H1 (cell line): ENCODE measurements at regions not wholly inside any gene's neighbourhood (a gene's known extent, or its start where the extent isn't known, plus 50 kb on each side); places are given as distances from the start of the nearest gene placed in this dataset.
"Not testable (repeated sequence)": the region's sequence is repeated elsewhere in the genome, so short reads cannot be mapped to it uniquely, and the experiment has no call there.

Experiments
- CTCF ChIA-PET: fragments of 300-600 bp; sonication (Branson Sonifier 250); formaldehyde crosslinking; loops from one replicate; lab custom pipeline; 2021; ENCODE audit not compliant: partially characterized antibody; lab: Charles Lee
- POLR2A ChIA-PET: fragments of 300-600 bp; sonication (Branson Sonifier 250); formaldehyde crosslinking; loops from one replicate; lab custom pipeline; 2021; ENCODE audit warnings: inconsistent platforms; ENCODE audit not compliant: partially characterized antibody; lab: Charles Lee
- DNase-seq, 2 experiments: peaks; one replicate each; pipeline versions ENCODE4 v3.0.0 to v3.0.0-alpha.2; 2010 to 2022; ENCODE audit warnings: low spot score in 2 of 2, low read depth in 1 of 2, mixed read lengths in 1 of 2
- FAIRE-seq: peaks from 2 replicates; lab custom pipeline; 2011; peaks lifted over from hg19 to GRCh38; lab: Jason Lieb, UNC
- H2AFZ ChIP-seq: 2 replicates; pipeline ENCODE4 v1.8.1; 2012; ENCODE audit warnings: low read length, inconsistent platforms
- H2AK5ac ChIP-seq: 2 replicates; pipeline ENCODE4 v1.6.1; 2013; ENCODE audit warnings: low read depth, low read length
- H2BK120ac ChIP-seq: replicated peaks from 2 replicates; pipeline ENCODE3; 2013; ENCODE audit warnings: low read depth, low read length, inconsistent platforms
- H2BK12ac ChIP-seq: 2 replicates; pipeline ENCODE4 v1.6.1; 2013; ENCODE audit warnings: low read depth, low read length
- H2BK15ac ChIP-seq: 2 replicates; pipeline ENCODE4 v1.6.1; 2013; ENCODE audit warnings: low read length
- H2BK20ac ChIP-seq: 2 replicates; pipeline ENCODE4 v1.6.1; 2013; ENCODE audit warnings: low read length
- H2BK5ac ChIP-seq: 2 replicates; pipeline ENCODE4 v1.6.1; 2013; ENCODE audit warnings: low read depth, low read length
- H3K14ac ChIP-seq: 2 replicates; pipeline ENCODE4 v1.6.1; 2013; ENCODE audit warnings: inconsistent platforms; ENCODE audit not compliant: insufficient read length
- H3K18ac ChIP-seq: 2 replicates; pipeline ENCODE4 v1.6.1; 2013; ENCODE audit warnings: low read length; ENCODE audit errors: extremely low read depth
- H3K23ac ChIP-seq: 2 replicates; pipeline ENCODE4 v1.6.1; 2013; ENCODE audit warnings: inconsistent platforms; ENCODE audit not compliant: insufficient read length
- H3K23me2 ChIP-seq: 2 replicates; pipeline ENCODE4 v1.6.1; 2013; ENCODE audit warnings: low read depth, low read length
- H3K27ac ChIP-seq: 2 replicates; pipeline ENCODE4 v1.6.1; 2011; ENCODE audit warnings: low read depth, low read length, inconsistent platforms
- H3K27me3 ChIP-seq, 4 experiments: replicated peaks in 1 of 4; 1 replicate in 1 of 4; 2 replicates in 3 of 4; pipeline versions ENCODE4 v1.6.1 to v1.8.1; 2011 to 2013; ENCODE audit warnings: low read length in 3 of 4, mild to moderate bottlenecking in 3 of 4, inconsistent platforms in 2 of 4, mixed read lengths in 2 of 4, moderate library complexity in 1 of 4; ENCODE audit not compliant: control insufficient read depth in 3 of 4, insufficient read depth in 3 of 4; ENCODE audit errors: extremely low read depth in 1 of 4
- H3K36me3 ChIP-seq, 4 experiments: 2 replicates each; pipeline versions ENCODE4 v1.6.1 to v1.8.1; 2011 to 2013; ENCODE audit warnings: mild to moderate bottlenecking in 4 of 4, low read length in 3 of 4, moderate library complexity in 2 of 4, control low read depth in 1 of 4, inconsistent platforms in 1 of 4; ENCODE audit not compliant: insufficient read depth in 4 of 4, control insufficient read depth in 2 of 4
- H3K4ac ChIP-seq: replicated peaks from 2 replicates; pipeline ENCODE3; 2013; ENCODE audit warnings: low read length, low read depth, mixed read lengths, inconsistent platforms; ENCODE audit not compliant: insufficient read length
- H3K4me1 ChIP-seq, 4 experiments: replicated peaks in 1 of 4; 1 replicate in 1 of 4; 2 replicates in 3 of 4; pipeline versions ENCODE4 v1.6.1 to v1.8.1; 2011 to 2013; ENCODE audit warnings: low read length in 3 of 4, inconsistent platforms in 2 of 4, mixed read lengths in 1 of 4; ENCODE audit not compliant: insufficient read depth in 4 of 4, control insufficient read depth in 3 of 4
- H3K4me2 ChIP-seq, 2 experiments: 2 replicates each; pipeline versions ENCODE4 v1.6.1 to v1.8.1; 2011 to 2013; ENCODE audit warnings: low read depth in 2 of 2, low read length in 2 of 2, control low read depth in 1 of 2, inconsistent platforms in 1 of 2, mild to moderate bottlenecking in 1 of 2; ENCODE audit not compliant: insufficient read depth in 1 of 2
- H3K4me3 ChIP-seq, 4 experiments: fragments of 200-600, 300-600 bp in 1 of 4; sonication (generic), shearing (Covaris generic), sonication (Bioruptor Twin) in 1 of 4; 2 replicates each; pipeline versions ENCODE4 v1.5.1 to v1.8.1; 2011 to 2016; ENCODE audit warnings: low read length in 4 of 4, low read depth in 3 of 4, control low read depth in 2 of 4, inconsistent platforms in 2 of 4, mild to moderate bottlenecking in 2 of 4, mixed read lengths in 1 of 4, moderate library complexity in 1 of 4; ENCODE audit not compliant: insufficient read depth in 2 of 4; ENCODE audit errors: extremely low read depth in 1 of 4
- H3K56ac ChIP-seq: replicated peaks from 2 replicates; pipeline ENCODE3; 2013; ENCODE audit warnings: low read depth, mild to moderate bottlenecking, mixed read lengths, low read length, inconsistent platforms; ENCODE audit not compliant: insufficient read length
- H3K79me1 ChIP-seq: 2 replicates; pipeline ENCODE4 v1.6.1; 2013; ENCODE audit warnings: low read depth, low read length, control low read depth
- H3K79me2 ChIP-seq, 2 experiments: 2 replicates each; pipeline versions ENCODE4 v1.6.1 to v1.8.1; 2012 to 2013; ENCODE audit warnings: low read length in 2 of 2, mild to moderate bottlenecking in 2 of 2, inconsistent platforms in 1 of 2; ENCODE audit not compliant: insufficient read depth in 2 of 2, control insufficient read depth in 1 of 2
- H3K9ac ChIP-seq, 4 experiments: replicated peaks in 1 of 4; 1 replicate in 1 of 4; 2 replicates in 3 of 4; pipeline versions ENCODE4 v1.6.1 to v1.8.1; 2011 to 2013; ENCODE audit warnings: low read depth in 3 of 4, low read length in 3 of 4, control low read depth in 2 of 4, mild to moderate bottlenecking in 2 of 4, moderate library complexity in 2 of 4, inconsistent platforms in 1 of 4; ENCODE audit errors: extremely low read depth in 1 of 4
- H3K9me3 ChIP-seq, 2 experiments: 2 replicates each; pipeline versions ENCODE4 v1.6.1 to v1.8.1; 2012 to 2013; ENCODE audit warnings: mild to moderate bottlenecking in 2 of 2, moderate library complexity in 2 of 2, control low read depth in 1 of 2, inconsistent platforms in 1 of 2, low read depth in 1 of 2, low read length in 1 of 2, mixed read lengths in 1 of 2; ENCODE audit not compliant: insufficient read depth in 2 of 2
- H4K20me1 ChIP-seq, 2 experiments: replicated peaks in 1 of 2; 2 replicates each; pipeline versions ENCODE3 to v1.8.1; 2011 to 2013; ENCODE audit warnings: inconsistent platforms in 2 of 2, low read length in 2 of 2, mild to moderate bottlenecking in 1 of 2; ENCODE audit not compliant: insufficient read depth in 2 of 2, control insufficient read depth in 1 of 2
- H4K5ac ChIP-seq: 2 replicates; pipeline ENCODE4 v1.6.1; 2013; ENCODE audit warnings: low read length, low read depth, mixed read lengths, inconsistent platforms; ENCODE audit not compliant: insufficient read length
- H4K8ac ChIP-seq: 2 replicates; pipeline ENCODE4 v1.8.0; 2013; ENCODE audit warnings: mild to moderate bottlenecking, moderate library complexity, low read length, inconsistent platforms; ENCODE audit not compliant: insufficient read depth; ENCODE audit errors: extremely low read depth
- H4K91ac ChIP-seq: replicated peaks from 2 replicates; pipeline ENCODE3; 2013; ENCODE audit warnings: low read length, mixed read lengths, inconsistent platforms; ENCODE audit not compliant: insufficient read length
- WGBS, 2 experiments: shearing (Covaris generic) in 1 of 2; methylation state at CpG; one replicate each; pipeline versions ENCODE4 v1.1.6 to v1.1.7; 2013 to 2015; ENCODE audit warnings: low lambda C conversion rate in 2 of 2, mixed read lengths in 2 of 2, inconsistent platforms in 1 of 2, low coverage in 1 of 2, missing lambda C conversion rate in 1 of 2; ENCODE audit not compliant: insufficient replicate concordance in 2 of 2, insufficient coverage in 1 of 2, insufficient read length in 1 of 2; ENCODE audit errors: extremely low coverage in 1 of 2, missing lambda C conversion rate in 1 of 2; 5-methylcytosine and 5-hydroxymethylcytosine counted together

DNA sequence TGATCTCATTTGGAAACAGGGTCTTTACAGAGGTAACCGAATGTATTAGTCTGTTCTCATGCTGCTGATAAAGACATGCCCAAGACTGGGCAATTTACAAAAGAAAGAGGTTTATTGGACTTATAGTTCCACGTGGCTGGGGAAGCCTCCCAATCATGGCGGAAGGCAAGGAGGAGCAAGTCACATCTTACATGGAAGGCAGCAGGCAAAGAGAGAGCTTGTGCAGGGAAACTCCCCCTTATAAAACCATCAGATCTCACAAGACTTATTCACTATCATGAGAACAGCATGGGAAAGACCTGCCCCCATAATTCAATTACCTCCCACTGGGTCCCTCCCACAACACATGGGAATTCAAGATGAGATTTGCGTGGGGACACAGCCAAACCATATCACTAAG is 171.8 kb upstream of the ID2 start:
- not testable (repeated sequence) for H2BK12ac ChIP-seq, H4K20me1 ChIP-seq, H2BK120ac ChIP-seq

More for the DNA sequence above, 171.8 kb upstream of the ID2 start:
- H3K9ac ChIP-seq, H3K27ac ChIP-seq, CTCF ChIA-PET, H3K4me1 ChIP-seq, H4K8ac ChIP-seq, H3K4me3 ChIP-seq, H2AFZ ChIP-seq, FAIRE-seq, H3K56ac ChIP-seq, H4K5ac ChIP-seq, H3K36me3 ChIP-seq, H3K79me2 ChIP-seq, H4K91ac ChIP-seq, DNase-seq, POLR2A ChIA-PET, H3K23me2 ChIP-seq, H3K27me3 ChIP-seq, H3K18ac ChIP-seq, H2BK20ac ChIP-seq, H2AK5ac ChIP-seq, H3K14ac ChIP-seq, H2BK5ac ChIP-seq, H3K23ac ChIP-seq, H3K79me1 ChIP-seq, H3K4me2 ChIP-seq, H3K4ac ChIP-seq, H2BK15ac ChIP-seq: not testable (repeated sequence)
- WGBS, 2 experiments = 87% methylated on average over 4 of the region's 4 CpGs; no CpG with 5 or more reads in 1 of the 2 experiments
- H3K9me3 ChIP-seq = peaks cover 0 to 25% of the 10 kb centered on the region in 2 experiments; a peak in 2 of 4 replicates
